GM23248 (cell line): ENCODE measurements at regions not wholly inside any gene's neighbourhood (a gene's known extent, or its start where the extent isn't known, plus 50 kb on each side); places are given as distances from the start of the nearest gene placed in this dataset.

ENCODE experiments used
- EZH2 ChIP-seq: fragments of 200-600 bp; sonication (generic); IDR thresholded peaks from 2 replicates; pipeline ENCODE4 v1.6.1; 2018; ENCODE audit warnings: antibody characterized with exemption, mild to moderate bottlenecking; ENCODE audit not compliant: insufficient read depth, poor library complexity, severe bottlenecking
- EZH2phosphoT487 ChIP-seq: fragments of 200-600 bp; sonication (generic); IDR thresholded peaks from 2 replicates; pipeline ENCODE4 v1.6.1; 2018; ENCODE audit warnings: antibody characterized with exemption, moderate library complexity, mild to moderate bottlenecking, low read depth; ENCODE audit not compliant: insufficient read depth

- TF ChIP-seq EZH2phosphoT487 (no peak), EZH2 (no peak)
These were observed 777.6 kb upstream of the DIAPH2 start for GRCh38 chrX:95907081-95907480.
